ENCODE measurements at regions not wholly inside any gene's neighbourhood (a gene's known extent, or its start where the extent isn't known, plus 50 kb on each side); places are given as distances from the start of the nearest gene placed in this dataset.

DNA sequence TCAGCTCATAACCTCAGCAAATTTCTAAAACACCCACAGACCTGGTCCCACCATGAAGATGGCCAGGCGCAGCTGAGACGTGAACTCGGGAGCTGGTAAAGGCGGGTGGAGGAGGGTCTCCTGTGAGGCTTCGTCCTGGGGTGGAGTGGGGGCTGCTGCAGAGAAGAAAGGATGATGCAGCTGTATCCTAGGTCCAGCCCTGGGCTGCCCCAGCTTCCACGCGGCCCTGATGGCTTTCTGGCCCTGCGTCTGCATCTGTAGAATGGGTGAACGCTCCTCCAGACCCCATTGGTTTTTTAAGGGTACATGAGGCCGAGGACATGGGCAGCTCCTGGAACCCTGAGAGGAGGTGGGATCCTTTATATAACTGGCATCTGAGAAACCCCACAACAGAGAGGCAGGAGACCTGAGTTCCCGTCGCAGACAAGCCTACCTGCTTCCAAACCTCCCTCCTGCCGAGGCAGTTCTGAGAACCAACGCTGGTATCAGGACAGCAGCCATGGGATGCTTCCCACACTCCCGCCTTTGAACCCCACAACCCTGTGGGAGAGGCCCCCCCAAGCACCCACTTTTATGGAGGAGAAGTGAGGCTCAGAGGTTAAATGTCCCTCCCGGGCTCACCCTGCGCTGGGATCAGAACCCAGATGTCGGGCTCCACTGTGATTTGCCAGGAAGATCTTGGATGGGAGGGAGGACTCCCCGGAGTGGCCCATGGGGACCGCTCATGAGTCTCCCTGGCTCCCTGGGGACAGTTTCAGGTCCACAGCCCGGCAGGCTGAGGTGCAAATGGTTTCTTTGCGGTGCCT lies 55.2 kb upstream of the FGF3 start:
- TF ChIP-seq TAF1 (IDR thresholded peaks at IDR 0.05; ENCODE audit: borderline replicate concordance, low read depth, low read length) = no peak
- TF ChIP-seq POLR2A (IDR thresholded peaks at IDR 0.05; ENCODE audit: low read depth, low read length) = no peak
